ENCODE measurements at regions not wholly inside any gene's neighbourhood (a gene's known extent, or its start where the extent isn't known, plus 50 kb on each side); places are given as distances from the start of the nearest gene placed in this dataset.

- DNase-seq (ENCODE audit: low read depth) = no peak
- in situ Hi-C loops (cut with HindIII; ENCODE audit: low pct_unique_long_range_greater_than_20kb, low sequenced_read_pairs) = no loop called here
These were observed 67.7 kb upstream of the HMX1 start for GRCh38 chr4:8939160-8939839.

GRCh38 chr4:8938623-8939022, 67.0 kb upstream of the HMX1 start:
- in situ Hi-C loops (cut with HindIII; ENCODE audit: low pct_unique_long_range_greater_than_20kb, low sequenced_read_pairs) = no loop called here
- DNase-seq (ENCODE audit: low read depth) = no peak

GRCh38 chr4:8938137-8938536, 66.5 kb upstream of the HMX1 start:
- in situ Hi-C loops (cut with HindIII; ENCODE audit: low pct_unique_long_range_greater_than_20kb, low sequenced_read_pairs) = no loop called here
- no peak for DNase-seq (ENCODE audit: low read depth)

- in situ Hi-C loops (cut with HindIII; ENCODE audit: low pct_unique_long_range_greater_than_20kb, low sequenced_read_pairs) = no loop called here
- no peak for DNase-seq (ENCODE audit: low read depth)
These were observed 61.2 kb upstream of the HMX1 start for GRCh38 chr4:8932884-8933283.

- in situ Hi-C loops (cut with HindIII; ENCODE audit: low pct_unique_long_range_greater_than_20kb, low sequenced_read_pairs) = no loop called here
- no peak for DNase-seq (ENCODE audit: low read depth)
These were observed 56.4 kb upstream of the HMX1 start for GRCh38 chr4:8928074-8928473.

- DNase-seq (ENCODE audit: low read depth) = no peak
- in situ Hi-C loops (cut with HindIII; ENCODE audit: low pct_unique_long_range_greater_than_20kb, low sequenced_read_pairs) = no loop called here
These were observed 50.8 kb upstream of the HMX1 start for GRCh38 chr4:8922481-8922880.

- no peak for DNase-seq (ENCODE audit: low read depth)
- in situ Hi-C loops (cut with HindIII; ENCODE audit: low pct_unique_long_range_greater_than_20kb, low sequenced_read_pairs) = no loop called here
These were observed 49.8 kb upstream of the HMX1 start for GRCh38 chr4:8921465-8921864.

Data from Caki2 (cell line).